ENCODE measurements at regions not wholly inside any gene's neighbourhood (a gene's known extent, or its start where the extent isn't known, plus 50 kb on each side); places are given as distances from the start of the nearest gene placed in this dataset.

DNA sequence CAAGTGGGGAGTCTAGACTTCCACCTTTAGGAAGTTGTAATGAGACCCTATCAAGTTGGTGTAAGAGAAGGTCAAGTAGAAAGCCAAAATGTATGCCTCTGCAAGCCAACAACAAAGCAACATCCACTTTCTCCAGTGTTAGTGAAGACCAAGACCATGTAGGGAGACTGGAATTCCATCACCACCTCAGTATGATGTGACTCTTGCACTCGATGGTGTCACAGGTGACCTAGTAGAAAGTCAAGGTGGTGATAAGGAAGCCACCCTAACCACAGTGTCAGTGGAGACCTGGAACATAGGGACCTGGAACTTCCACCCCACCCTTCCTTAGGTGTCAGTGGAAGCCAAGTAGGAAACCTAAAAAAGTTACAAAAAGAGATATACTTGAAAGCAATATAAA, 278.1 kb upstream of the KCNMB2 start:
- TF ChIP-seq CTCF (conservative IDR thresholded peaks at IDR 0.05 in 1 of 2, IDR thresholded peaks at IDR 0.05 in 1 of 2; ENCODE audit: extremely low read depth in 1 of 2, insufficient read depth in 1 of 2, low read depth in 1 of 2, low read length in 2 of 2), result no peak
- no peak for TF ChIP-seq EZH2 (IDR thresholded peaks at IDR 0.05; ENCODE audit: borderline replicate concordance, low read length)

All from mammary epithelial cell (primary cell).